ENCODE measurements at regions not wholly inside any gene's neighbourhood (a gene's known extent, or its start where the extent isn't known, plus 50 kb on each side); places are given as distances from the start of the nearest gene placed in this dataset.

GRCh38 chr7:79619216-79619615, 165.7 kb upstream of the MAGI2 start:
- Histone ChIP-seq H3K27me3 (ENCODE audit: control insufficient read depth in 2 of 2, insufficient read depth in 2 of 2, low read length in 2 of 2) (no peaks in the 10 kb centered on the region), H4K20me1 (replicated peaks; ENCODE audit: control insufficient read depth, extremely low read depth, insufficient read depth, low read length) (no peaks in the 10 kb centered on the region), H3K27ac (ENCODE audit: insufficient read depth, low read depth, low read length) (no peak overlapping the region), H3K4me1 (ENCODE audit: control insufficient read depth, extremely low read depth, insufficient read depth, low read length) (peaks cover 25% of the 10 kb centered on the region), H3K36me3 (ENCODE audit: control insufficient read depth in 2 of 2, extremely low read depth in 1 of 2, insufficient read depth in 2 of 2, low read length in 2 of 2) (no peaks in the 10 kb centered on the region), H3K9me3 (replicated peaks; ENCODE audit: control insufficient read depth, insufficient read depth, low read length) (no peaks in the 10 kb centered on the region), H3K9me1 (replicated peaks; ENCODE audit: control insufficient read depth, extremely low read depth, insufficient read depth, low read length) (no peaks in the 10 kb centered on the region), H3K79me2 (ENCODE audit: control insufficient read depth, insufficient read depth, low read length) (no peaks in the 10 kb centered on the region), H3K4me2 (ENCODE audit: insufficient read depth, low read length) (no peak overlapping the region), H3K4me3 (replicated peaks in 1 of 3; ENCODE audit: insufficient read depth in 1 of 3, low read depth in 1 of 3, low read length in 3 of 3) (no peak overlapping the region), H2AFZ (ENCODE audit: low read depth, low read length) (no peak overlapping the region), H3K9ac (replicated peaks; ENCODE audit: extremely low read depth, insufficient read depth, low read length) (no peak overlapping the region)
- ChIA-PET POLR2A (no interaction called here), CTCF (no interaction called here)
- intact Hi-C loops (cut with micrococcal nuclease) (no loop called here), dilution Hi-C loops (cut with MboI; ENCODE audit: extremely low pct_ligation_motif_present, low sequenced_read_pairs) (no loop called here)
- DNase-seq (ENCODE audit: low read depth, low spot score) (no peak), FAIRE-seq (no peak)
- no peak for TF ChIP-seq POLR2AphosphoS5 (IDR thresholded peaks at IDR 0.05; ENCODE audit: insufficient read depth, low read depth, low read length)
- no peak for TF ChIP-seq MAX (IDR thresholded peaks at IDR 0.05; ENCODE audit: insufficient read depth, insufficient read length)
- no peak for TF ChIP-seq JUN (IDR thresholded peaks at IDR 0.05; ENCODE audit: borderline replicate concordance, insufficient read depth, insufficient read length, low read depth)
- no peak for TF ChIP-seq GATA2 (IDR thresholded peaks at IDR 0.05; ENCODE audit: insufficient read depth, insufficient read length, low read depth, low read length)
- no peak for TF ChIP-seq CTCF (IDR thresholded peaks at IDR 0.05; ENCODE audit: extremely low read depth in 1 of 2, insufficient read depth in 1 of 2, low read depth in 1 of 2, low read length in 2 of 2)
- TF ChIP-seq POLR2A (IDR thresholded peaks at IDR 0.05; ENCODE audit: low read depth, low read length) = no peak
- no peak for TF ChIP-seq EZH2 (IDR thresholded peaks at IDR 0.05; ENCODE audit: borderline replicate concordance, low read depth, low read length, severe bottlenecking)
- no peak for TF ChIP-seq MYC (IDR thresholded peaks at IDR 0.05; ENCODE audit: low read depth, low read length)
- no peak for TF ChIP-seq FOS (IDR thresholded peaks at IDR 0.05; ENCODE audit: borderline replicate concordance, insufficient read depth, low read length)
- no TSS peak for BruUV-seq (replicated peaks)

Data from endothelial cell of umbilical vein (primary cell).